Sigmoid colon (tissue), 6 donors: ENCODE measurements at regions not wholly inside any gene's neighbourhood (a gene's known extent, or its start where the extent isn't known, plus 50 kb on each side); places are given as distances from the start of the nearest gene placed in this dataset.
A peak's percentile ranks its signal among the peaks of the same experiment; 100 is the strongest.

ENCODE experiments used
- DNase-seq: peaks from one replicate; pipeline ENCODE4 v3.0.0-alpha.2; 2019
- H3K27ac ChIP-seq, 4 donors: fragments of 200-600 bp; sonication (generic); one replicate each; pipeline ENCODE4 v1.5.1; 2016 to 2019; ENCODE audit warnings: mild to moderate bottlenecking in 1 of 4
- H3K27me3 ChIP-seq, 3 donors: fragments of 200-600 bp; sonication (generic); one replicate each; pipeline ENCODE4 v1.5.1; 2019; ENCODE audit warnings: mild to moderate bottlenecking in 1 of 3
- H3K36me3 ChIP-seq, 4 donors: fragments of 200-600 bp; sonication (generic); one replicate each; pipeline ENCODE4 v1.5.1; 2016 to 2019
- H3K4me1 ChIP-seq, 4 donors: fragments of 200-600 bp; sonication (generic); one replicate each; pipeline ENCODE4 v1.5.1; 2017 to 2019
- H3K4me3 ChIP-seq, 4 donors: fragments of 200-600 bp; sonication (generic); one replicate each; pipeline ENCODE4 v1.5.1; 2017 to 2019; ENCODE audit warnings: mild to moderate bottlenecking in 2 of 4, moderate library complexity in 1 of 4
- H3K9me3 ChIP-seq, 4 donors: fragments of 200-600 bp in 3 of 4; sonication (generic) in 3 of 4; one replicate each; pipeline versions ENCODE4 v1.5.1 to v1.6.1; 2013 to 2019
- EP300 ChIP-seq, 4 donors: sonication (generic); formaldehyde crosslinking; IDR thresholded peaks; one replicate each; pipeline ENCODE4 v1.6.1; 2017; ENCODE audit warnings: antibody characterized with exemption in 4 of 4
- POLR2A ChIP-seq, 2 donors: fragments of 450-650 bp; IDR thresholded peaks; one replicate each; pipeline ENCODE4 v1.6.1; 2016; ENCODE audit warnings: antibody characterized with exemption in 2 of 2, mild to moderate bottlenecking in 2 of 2, moderate library complexity in 2 of 2
- POLR2AphosphoS5 ChIP-seq, 4 donors: sonication (generic); formaldehyde crosslinking; IDR thresholded peaks; one replicate each; pipeline ENCODE4 v1.6.1; 2017; ENCODE audit warnings: antibody characterized with exemption in 4 of 4
- WGBS, 2 donors: extraction: QIAGEN DNeasy Blood & Tissue Kit; methylation state at CpG; one replicate each; pipeline ENCODE4 v1.1.7; 2013; 5-methylcytosine and 5-hydroxymethylcytosine counted together
- intact Hi-C: fragments of 100-400 bp; cut with DNase I; formaldehyde crosslinking; loops from one replicate; pipeline ENCODE4 v1.15.1; 2023
- TF ChIP-seq, protein P1 (sequence below), 4 experiments: fragments of 450-650 bp in 3 of 4; fragments of 200-600 bp in 1 of 4; IDR thresholded peaks; one replicate each; pipeline ENCODE4 v1.5.1; 2016 to 2019; ENCODE audit warnings: antibody characterized with exemption in 4 of 4, mild to moderate bottlenecking in 3 of 4, moderate library complexity in 2 of 4
- donor health status: healthy with polysubstance abuse.
- donor health status: healthy.

DNA sequence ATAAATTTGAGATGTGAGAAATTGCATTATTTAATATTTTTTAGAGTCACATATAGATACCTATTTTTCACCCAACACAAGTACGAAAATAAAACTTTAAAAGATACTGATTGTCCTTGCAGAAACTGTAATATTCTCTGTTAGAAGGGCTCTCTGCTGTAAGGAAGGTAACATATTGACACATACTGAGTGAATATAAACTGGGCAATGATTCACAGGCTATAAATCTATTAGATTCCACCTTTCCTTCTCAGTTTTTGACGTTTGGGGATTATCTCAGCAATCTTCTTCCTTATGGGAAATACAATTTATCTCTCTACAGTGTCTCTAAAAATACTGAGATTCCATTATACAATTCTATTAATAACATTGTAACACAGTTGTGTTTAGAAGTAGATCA, 229.1 kb upstream of the MAP2 start:
- H3K27ac ChIP-seq, result no peak overlapping the region
- no peaks in the 10 kb centered on the region for H3K36me3 ChIP-seq
- TF ChIP-seq EP300 (IDR thresholded peaks at IDR 0.05) (no peak), POLR2AphosphoS5 (IDR thresholded peaks at IDR 0.05) (no peak), POLR2A (IDR thresholded peaks at IDR 0.05) (no peak)
- TF ChIP-seq, protein P1, sequence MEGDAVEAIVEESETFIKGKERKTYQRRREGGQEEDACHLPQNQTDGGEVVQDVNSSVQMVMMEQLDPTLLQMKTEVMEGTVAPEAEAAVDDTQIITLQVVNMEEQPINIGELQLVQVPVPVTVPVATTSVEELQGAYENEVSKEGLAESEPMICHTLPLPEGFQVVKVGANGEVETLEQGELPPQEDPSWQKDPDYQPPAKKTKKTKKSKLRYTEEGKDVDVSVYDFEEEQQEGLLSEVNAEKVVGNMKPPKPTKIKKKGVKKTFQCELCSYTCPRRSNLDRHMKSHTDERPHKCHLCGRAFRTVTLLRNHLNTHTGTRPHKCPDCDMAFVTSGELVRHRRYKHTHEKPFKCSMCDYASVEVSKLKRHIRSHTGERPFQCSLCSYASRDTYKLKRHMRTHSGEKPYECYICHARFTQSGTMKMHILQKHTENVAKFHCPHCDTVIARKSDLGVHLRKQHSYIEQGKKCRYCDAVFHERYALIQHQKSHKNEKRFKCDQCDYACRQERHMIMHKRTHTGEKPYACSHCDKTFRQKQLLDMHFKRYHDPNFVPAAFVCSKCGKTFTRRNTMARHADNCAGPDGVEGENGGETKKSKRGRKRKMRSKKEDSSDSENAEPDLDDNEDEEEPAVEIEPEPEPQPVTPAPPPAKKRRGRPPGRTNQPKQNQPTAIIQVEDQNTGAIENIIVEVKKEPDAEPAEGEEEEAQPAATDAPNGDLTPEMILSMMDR (IDR thresholded peaks at IDR 0.05), result no peak
- H3K9me3 ChIP-seq, result no peaks in the 10 kb centered on the region
- no peaks in the 10 kb centered on the region for H3K4me1 ChIP-seq
- H3K4me3 ChIP-seq, result no peak overlapping the region
- no peak for DNase-seq
- H3K27me3 ChIP-seq, result no peaks in the 10 kb centered on the region
- intact Hi-C loops, result no loop called here
- 48 to 65% methylated on average over 2 of the region's 2 CpGs for WGBS, 2 donors

DNA sequence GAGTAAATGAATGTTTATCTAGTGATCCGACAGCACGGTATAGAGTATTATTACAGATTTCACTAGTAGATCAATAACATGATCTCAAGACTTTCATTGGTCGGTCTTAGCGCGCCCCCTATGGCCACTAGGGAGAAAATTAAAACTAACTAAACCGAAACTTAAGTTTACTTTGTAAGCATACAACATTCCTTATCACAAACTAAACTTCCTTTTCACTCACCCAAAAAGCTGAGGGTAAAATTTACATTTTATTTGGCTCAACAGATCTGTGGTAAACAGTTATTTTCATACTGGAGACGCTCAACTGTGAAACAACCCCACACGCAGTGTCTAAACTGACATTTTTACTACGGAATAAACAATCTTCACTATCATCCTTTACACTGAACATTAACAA, 215.6 kb upstream of the MAP2 start:
- TF ChIP-seq, protein P1 (IDR thresholded peaks at IDR 0.05), result peak in 2 of 4 experiments; percentile 26 to 38
- TF ChIP-seq EP300 (IDR thresholded peaks at IDR 0.05) (no peak), POLR2AphosphoS5 (IDR thresholded peaks at IDR 0.05) (no peak), POLR2A (IDR thresholded peaks at IDR 0.05) (no peak)
- intact Hi-C loops, result no loop called here
- Histone ChIP-seq H3K4me1 (no peaks in the 10 kb centered on the region), H3K27ac (no peak overlapping the region), H3K9me3 (no peaks in the 10 kb centered on the region), H3K27me3 (no peaks in the 10 kb centered on the region), H3K36me3 (no peaks in the 10 kb centered on the region), H3K4me3 (peak overlapping the region in 1 of 4 donors; percentile 18)
- WGBS, 2 donors, result 9 to 21% methylated on average over 9 of the region's 9 CpGs
- no peak for DNase-seq

DNA sequence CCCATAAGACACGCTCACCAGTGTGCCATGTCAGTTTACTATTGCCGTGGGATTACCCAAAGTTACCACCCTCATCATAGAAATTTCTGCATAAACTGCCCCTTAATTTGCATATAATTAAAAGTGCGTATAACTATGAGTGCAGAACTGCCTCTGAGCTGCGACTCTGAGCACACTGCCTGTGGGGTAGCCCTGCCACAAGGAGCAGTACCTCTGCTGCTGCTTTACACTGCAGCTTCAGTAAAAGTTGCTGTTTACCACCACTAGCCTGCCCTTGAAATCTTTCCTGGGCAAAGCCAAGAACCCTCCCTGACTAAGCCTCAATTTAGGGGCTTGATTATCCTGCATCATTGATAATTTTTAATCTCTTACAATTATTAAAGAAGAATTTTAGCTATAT, 213.9 kb upstream of the MAP2 start:
- no peaks in the 10 kb centered on the region for H3K4me1 ChIP-seq

DNA sequence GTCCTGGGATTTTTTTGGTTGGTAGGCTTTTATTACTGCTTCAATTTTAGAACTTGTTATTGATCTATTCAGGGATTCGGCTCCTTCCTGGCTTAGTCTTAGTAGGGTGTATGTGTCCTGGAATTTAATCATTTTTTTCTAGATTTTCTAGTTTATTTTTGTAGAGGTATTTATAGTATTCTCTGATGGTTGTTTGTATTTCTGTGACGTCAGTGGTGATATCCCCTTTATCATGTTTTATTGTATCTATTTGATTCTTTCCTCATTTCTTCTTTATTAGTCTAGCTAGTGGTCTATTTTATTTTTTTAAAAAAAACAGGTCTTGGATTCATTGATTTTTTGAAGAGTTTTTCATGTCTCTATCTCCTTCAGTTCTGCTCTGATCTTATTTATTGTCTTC, 193.3 kb upstream of the MAP2 start:
- Histone ChIP-seq H3K4me3 (no peak overlapping the region), H3K4me1 (no peaks in the 10 kb centered on the region), H3K9me3 (no peaks in the 10 kb centered on the region), H3K27ac (no peak overlapping the region), H3K36me3 (no peaks in the 10 kb centered on the region), H3K27me3 (no peaks in the 10 kb centered on the region)
- TF ChIP-seq, protein P1 (IDR thresholded peaks at IDR 0.05), result no peak
- TF ChIP-seq POLR2A (IDR thresholded peaks at IDR 0.05) (no peak), POLR2AphosphoS5 (IDR thresholded peaks at IDR 0.05) (no peak), EP300 (IDR thresholded peaks at IDR 0.05) (no peak)
- WGBS, 2 donors, result 83 to 86% methylated on average over 2 of the region's 2 CpGs
- no peak for DNase-seq
- intact Hi-C loops, result no loop called here

More for the DNA sequence above, 213.9 kb upstream of the MAP2 start:
- Histone ChIP-seq H3K27ac (no peak overlapping the region), H3K9me3 (peaks cover 0 to 2% (median 0%) of the 10 kb centered on the region in 4 donors), H3K27me3 (no peaks in the 10 kb centered on the region), H3K36me3 (no peaks in the 10 kb centered on the region), H3K4me3 (no peak overlapping the region)
- no peak for DNase-seq
- 85 to 86% methylated on average over 4 of the region's 4 CpGs for WGBS, 2 donors
- TF ChIP-seq POLR2A (IDR thresholded peaks at IDR 0.05) (no peak), EP300 (IDR thresholded peaks at IDR 0.05) (no peak), POLR2AphosphoS5 (IDR thresholded peaks at IDR 0.05) (no peak)
- TF ChIP-seq, protein P1 (IDR thresholded peaks at IDR 0.05), result no peak
- intact Hi-C loops, result no loop called here

DNA sequence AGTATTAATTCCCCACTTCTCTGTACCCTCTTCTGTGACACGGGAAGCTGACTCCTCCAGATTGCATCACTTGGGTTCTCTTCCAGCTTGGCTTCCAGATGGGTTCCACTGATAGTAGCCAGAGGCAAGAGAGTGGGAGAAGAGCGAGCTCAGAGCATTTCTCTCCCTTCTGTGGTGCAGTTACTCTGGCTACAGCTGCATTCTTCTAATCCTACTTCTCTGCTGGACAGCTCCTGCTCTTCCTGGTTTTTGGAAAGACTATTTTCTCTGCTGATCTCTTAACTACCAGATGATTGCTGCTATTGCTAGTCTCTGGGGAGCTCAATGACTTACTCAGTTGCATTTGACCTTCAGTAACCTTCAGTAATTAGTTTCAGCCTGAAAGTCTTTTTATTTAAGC, 187.5 kb upstream of the MAP2 start:
- Histone ChIP-seq H3K4me1 (no peaks in the 10 kb centered on the region), H3K36me3 (no peaks in the 10 kb centered on the region), H3K9me3 (no peaks in the 10 kb centered on the region), H3K27ac (no peak overlapping the region), H3K27me3 (no peaks in the 10 kb centered on the region), H3K4me3 (no peak overlapping the region)
- intact Hi-C loops, result no loop called here
- DNase-seq, result no peak
- TF ChIP-seq POLR2AphosphoS5 (IDR thresholded peaks at IDR 0.05), result no peak
- no peak for TF ChIP-seq EP300 (IDR thresholded peaks at IDR 0.05)
- no peak for TF ChIP-seq POLR2A (IDR thresholded peaks at IDR 0.05)
- TF ChIP-seq, protein P1 (IDR thresholded peaks at IDR 0.05), result no peak
- WGBS, 2 donors, result 36 to 59% methylated on average over 2 of the region's 2 CpGs
